ENCODE measurements at regions not wholly inside any gene's neighbourhood (a gene's known extent, or its start where the extent isn't known, plus 50 kb on each side); places are given as distances from the start of the nearest gene placed in this dataset.
"Not testable (repeated sequence)": the region's sequence is repeated elsewhere in the genome, so short reads cannot be mapped to it uniquely, and the experiment has no call there.

- in situ Hi-C loops (cut with HindIII; ENCODE audit: low sequenced_read_pairs) = no loop called here
Observed at GRCh38 chr7:115227473-115228235, 305.8 kb downstream of the MDFIC start.

- in situ Hi-C loops (cut with HindIII; ENCODE audit: low sequenced_read_pairs) = no loop called here
Observed at GRCh38 chr7:115226410-115226809, 304.5 kb downstream of the MDFIC start.

GRCh38 chr7:115224922-115225321, 303.0 kb downstream of the MDFIC start:
- in situ Hi-C loops (cut with HindIII; ENCODE audit: low sequenced_read_pairs) = no loop called here

- in situ Hi-C loops (cut with HindIII; ENCODE audit: low sequenced_read_pairs) = no loop called here
Observed at GRCh38 chr7:115223959-115224358, 302.1 kb downstream of the MDFIC start.

DNA sequence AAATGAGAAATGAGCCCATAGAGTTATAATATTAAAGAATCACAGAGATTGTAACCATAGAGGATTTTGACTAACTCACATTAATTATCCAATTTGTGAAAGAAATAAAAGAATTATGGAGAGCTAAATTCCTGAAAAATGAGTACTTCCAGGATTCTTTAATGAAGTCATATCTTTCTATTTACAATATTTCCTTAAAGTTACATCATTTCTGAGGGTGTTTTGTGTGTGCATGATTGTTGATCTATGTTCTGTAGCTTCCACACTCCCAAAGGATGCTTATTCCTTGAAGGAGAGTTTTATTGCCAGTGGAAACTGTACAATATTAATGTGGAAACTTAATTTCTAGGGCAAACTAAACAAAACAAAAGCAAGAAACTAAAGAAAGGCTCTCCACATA, 299.6 kb downstream of the MDFIC start:
- in situ Hi-C loops (cut with HindIII; ENCODE audit: low sequenced_read_pairs) = no loop called here

DNA sequence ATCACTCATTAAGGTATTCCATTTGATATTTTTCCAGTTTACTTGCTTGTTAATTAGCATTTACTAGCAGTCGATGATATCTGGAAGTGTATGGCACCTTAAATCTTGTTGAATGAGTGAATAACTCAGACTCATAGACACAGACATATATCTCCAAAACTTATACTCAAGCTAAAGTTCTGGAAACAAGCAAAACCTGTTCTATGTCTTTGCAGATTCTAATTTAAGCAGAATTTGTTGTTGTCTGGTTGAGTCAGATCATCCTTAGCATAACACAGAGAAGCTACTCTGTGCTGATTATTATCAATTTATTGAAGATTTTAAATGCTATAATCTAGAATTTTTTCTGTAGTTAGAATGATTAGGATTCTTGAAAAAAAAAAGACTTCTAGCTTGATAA, 296.2 kb downstream of the MDFIC start:
- in situ Hi-C loops (cut with HindIII; ENCODE audit: low sequenced_read_pairs) = no loop called here

DNA sequence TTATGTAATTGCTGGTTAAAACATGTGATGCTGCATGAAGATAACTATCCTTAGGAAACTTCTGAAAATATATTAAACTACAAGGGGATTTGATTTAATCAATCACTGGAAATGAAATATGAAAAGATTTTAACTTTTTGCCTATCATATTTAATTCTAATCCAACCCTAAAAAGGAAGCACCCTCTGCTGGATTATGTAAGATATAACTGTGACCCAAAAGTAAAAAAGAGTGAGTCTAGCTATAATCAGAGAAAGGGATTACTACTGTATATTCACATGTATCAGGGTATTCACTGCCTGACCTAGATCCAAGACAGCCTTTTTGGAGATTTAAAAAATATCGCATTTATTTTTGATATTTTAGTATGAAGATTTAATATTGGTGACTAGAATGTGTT, 295.5 kb downstream of the MDFIC start:
- in situ Hi-C loops (cut with HindIII; ENCODE audit: low sequenced_read_pairs) = no loop called here

DNA sequence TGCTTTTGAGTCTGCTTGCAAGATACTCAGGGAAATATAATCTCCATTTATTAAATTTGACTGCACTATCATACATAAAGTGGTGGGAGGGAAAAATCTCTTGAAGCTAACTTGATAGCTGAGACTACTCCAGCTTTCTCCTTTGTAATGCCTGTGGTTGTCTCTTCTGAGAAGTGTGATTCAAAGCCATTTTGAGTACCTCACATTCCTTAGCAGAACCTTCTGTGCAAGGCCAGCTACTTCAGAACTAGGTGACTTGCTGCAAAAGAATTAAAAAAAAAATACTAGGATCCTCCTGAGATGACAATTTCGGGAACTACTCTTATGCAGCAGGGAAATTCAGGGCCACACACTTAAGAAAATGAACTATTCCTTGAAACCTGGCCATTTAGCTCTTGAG, 294.8 kb downstream of the MDFIC start:
- in situ Hi-C loops (cut with HindIII; ENCODE audit: low sequenced_read_pairs) = no loop called here

- in situ Hi-C loops (cut with HindIII; ENCODE audit: low sequenced_read_pairs) = no loop called here
Observed at GRCh38 chr7:115211171-115211570, 289.3 kb downstream of the MDFIC start.

DNA sequence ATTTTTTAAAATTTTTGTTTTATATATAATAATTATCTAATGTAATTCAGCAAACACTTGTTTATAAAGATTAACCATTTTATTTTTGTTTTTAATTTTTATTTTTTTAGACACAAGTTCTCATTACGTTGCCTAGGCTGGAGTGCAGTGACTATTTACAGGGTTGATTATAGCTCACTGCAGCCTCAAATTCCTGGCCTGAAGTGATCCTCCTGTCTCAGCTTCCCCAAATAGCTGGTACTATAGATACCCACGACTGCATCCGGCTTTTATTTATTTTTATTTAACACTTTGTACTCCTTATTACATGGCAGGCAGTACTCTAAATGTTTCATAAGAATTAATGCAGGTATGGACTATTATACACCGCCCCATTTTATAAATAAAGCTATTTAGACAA, 288.7 kb downstream of the MDFIC start:
- in situ Hi-C loops (cut with HindIII; ENCODE audit: low sequenced_read_pairs) = no loop called here

GRCh38 chr7:115208710-115209560, 287.0 kb downstream of the MDFIC start:
- in situ Hi-C loops (cut with HindIII; ENCODE audit: low sequenced_read_pairs) = no loop called here

GRCh38 chr7:115206374-115206773, 284.5 kb downstream of the MDFIC start:
- in situ Hi-C loops (cut with HindIII; ENCODE audit: low sequenced_read_pairs) = not testable (repeated sequence)

- in situ Hi-C loops (cut with HindIII; ENCODE audit: low sequenced_read_pairs) = no loop called here
Observed at GRCh38 chr7:115198143-115198542, 276.2 kb downstream of the MDFIC start.

DNA sequence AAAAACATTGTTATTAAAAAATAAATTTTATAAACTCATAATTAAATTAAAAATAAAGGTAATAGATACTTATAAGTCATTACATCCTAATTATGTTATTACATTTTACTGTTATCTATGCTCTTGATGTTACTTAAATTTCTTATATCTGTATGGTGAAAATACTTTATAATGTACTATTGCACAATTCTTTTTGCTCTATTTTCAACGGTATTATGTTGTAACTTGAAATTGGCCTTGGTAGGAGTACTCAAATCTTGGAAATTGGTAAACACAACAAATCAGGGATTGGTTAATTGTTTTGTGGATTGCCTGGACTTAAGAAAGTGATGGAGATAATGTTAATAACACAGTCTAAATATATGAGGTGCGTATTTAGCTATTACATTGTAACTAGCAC, 273.3 kb downstream of the MDFIC start:
- in situ Hi-C loops (cut with HindIII; ENCODE audit: low sequenced_read_pairs) = no loop called here

DNA sequence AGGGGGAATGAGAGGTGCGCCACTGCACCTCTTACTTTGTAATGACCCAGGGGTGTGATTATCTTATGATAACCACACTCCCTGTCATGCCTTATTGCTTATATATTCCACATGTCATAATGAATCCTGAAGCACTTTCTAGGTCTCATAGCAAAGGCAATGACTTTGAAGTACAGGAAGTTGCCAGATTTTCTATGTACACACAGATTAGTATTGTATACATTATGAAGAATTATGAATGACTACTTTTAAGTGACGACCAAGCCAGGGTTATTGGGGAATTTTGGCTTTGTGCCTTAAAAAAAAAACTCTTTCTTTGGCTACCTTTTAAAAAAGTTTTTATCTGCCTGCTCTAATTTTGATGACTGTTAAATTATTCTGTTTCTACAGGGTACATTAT, 269.6 kb downstream of the MDFIC start:
- in situ Hi-C loops (cut with HindIII; ENCODE audit: low sequenced_read_pairs) = no loop called here

- in situ Hi-C loops (cut with HindIII; ENCODE audit: low sequenced_read_pairs) = no loop called here
Observed at GRCh38 chr7:115183431-115184057, 261.6 kb downstream of the MDFIC start.

DNA sequence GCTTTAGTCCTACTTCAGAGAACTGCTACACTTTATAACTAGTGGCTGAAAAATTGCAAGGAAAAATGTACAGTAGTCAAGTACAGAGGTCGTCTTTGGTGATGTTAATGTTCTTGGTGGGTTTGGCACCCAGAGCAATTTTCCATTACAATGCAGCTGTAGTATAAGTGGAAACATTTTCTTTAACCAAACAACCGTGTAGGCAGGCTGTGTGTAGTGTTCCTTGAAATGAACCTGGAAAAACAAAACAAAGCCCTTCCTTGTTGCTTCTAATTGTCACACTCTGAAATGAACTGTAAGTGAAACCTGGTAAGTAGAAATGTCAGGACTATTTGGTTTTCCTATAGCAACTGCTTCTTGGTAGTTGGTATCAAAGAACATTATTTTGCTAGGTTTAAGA, 256.9 kb downstream of the MDFIC start:
- in situ Hi-C loops (cut with HindIII; ENCODE audit: low sequenced_read_pairs) = no loop called here

DNA sequence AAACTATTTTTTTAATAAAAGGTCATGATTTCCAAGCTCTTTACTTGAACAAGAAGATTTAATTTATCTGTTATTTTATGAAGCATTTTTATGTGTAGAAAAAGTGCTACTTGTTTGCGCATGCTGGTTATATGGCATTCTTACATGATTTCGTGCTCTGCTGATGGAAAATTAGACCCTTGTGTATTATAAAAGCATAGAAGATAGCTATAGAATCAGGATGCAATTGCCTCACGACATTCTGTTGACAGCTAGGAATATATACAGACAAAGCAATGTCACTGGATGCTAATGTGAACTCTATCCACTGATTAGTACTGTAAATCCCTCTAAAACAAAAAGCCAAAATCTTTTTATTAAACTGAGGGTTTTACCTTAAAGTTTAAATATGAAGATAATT, 255.9 kb downstream of the MDFIC start:
- in situ Hi-C loops (cut with HindIII; ENCODE audit: low sequenced_read_pairs) = no loop called here

DNA sequence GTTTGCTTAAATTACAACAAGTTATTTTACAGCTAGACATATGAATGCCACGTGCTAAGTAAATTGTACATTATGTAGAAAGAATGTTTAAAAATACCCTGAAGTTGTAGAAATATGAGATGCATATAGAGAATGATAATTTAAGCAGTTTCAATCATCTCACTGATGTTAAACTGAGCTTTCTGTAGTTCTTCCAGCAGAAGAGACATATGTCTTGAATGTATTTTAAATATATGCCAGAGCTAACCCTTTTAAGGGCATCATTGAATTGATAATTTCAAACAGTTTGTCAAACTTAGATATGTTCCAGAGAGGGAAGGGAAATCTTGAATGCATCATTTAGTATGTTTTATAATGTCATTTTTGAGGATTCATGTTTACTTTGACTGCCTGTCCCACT, 255.2 kb downstream of the MDFIC start:
- in situ Hi-C loops (cut with HindIII; ENCODE audit: low sequenced_read_pairs) = no loop called here

DNA sequence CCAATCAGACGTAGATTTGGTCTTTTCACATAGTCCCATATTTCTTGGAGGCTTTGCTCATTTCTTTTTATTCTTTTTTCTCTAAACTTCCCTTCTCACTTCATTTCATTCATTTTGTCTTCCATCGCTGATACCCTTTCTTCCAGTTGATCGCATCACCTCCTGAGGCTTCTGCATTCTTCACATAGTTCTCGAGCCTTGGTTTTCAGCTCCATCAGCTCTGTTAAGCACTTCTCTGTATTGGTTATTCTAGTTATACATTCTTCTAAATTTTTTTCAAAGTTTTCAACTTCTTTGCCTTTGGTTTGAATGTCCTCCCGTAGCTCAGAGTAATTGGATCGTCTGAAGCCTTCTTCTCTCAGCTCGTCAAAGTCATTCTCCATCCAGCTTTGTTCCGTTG, 250.5 kb downstream of the MDFIC start:
- in situ Hi-C loops (cut with HindIII; ENCODE audit: low sequenced_read_pairs) = not testable (repeated sequence)

GRCh38 chr7:115153769-115154477, 232.0 kb downstream of the MDFIC start:
- in situ Hi-C loops (cut with HindIII; ENCODE audit: low sequenced_read_pairs) = no loop called here

All from DLD1 (cell line).